Adrenal gland (tissue), 9 donors: ENCODE measurements at regions not wholly inside any gene's neighbourhood (a gene's known extent, or its start where the extent isn't known, plus 50 kb on each side); places are given as distances from the start of the nearest gene placed in this dataset.
A peak's percentile ranks its signal among the peaks of the same experiment; 100 is the strongest.

ENCODE experiments used
- DNase-seq, 7 donors: peaks; one replicate each; pipeline ENCODE4 v3.0.0-alpha.2; 2019 to 2020
- H3K27ac ChIP-seq, 5 donors: fragments of 200-600 bp; sonication (generic) in 4 of 5; 1 replicate in 3 of 5; 2 replicates in 2 of 5; pipeline versions ENCODE4 v1.5.1 to v1.8.0; 2016 to 2020; ENCODE audit warnings: mild to moderate bottlenecking in 1 of 5
- H3K27me3 ChIP-seq: fragments of 200-600 bp; 2 replicates; pipeline ENCODE4 v1.8.0; 2021
- H3K36me3 ChIP-seq, 2 donors: fragments of 200-600 bp; replicated peaks in 1 of 2; 1 replicate in 1 of 2; 2 replicates in 1 of 2; pipeline versions ENCODE4 v1.5.1 to v1.8.0; 2018 to 2022
- H3K4me1 ChIP-seq, 2 donors: fragments of 200-600 bp; replicated peaks in 1 of 2; 1 replicate in 1 of 2; 2 replicates in 1 of 2; pipeline versions ENCODE4 v1.5.1 to v1.8.0; 2018 to 2021
- H3K4me3 ChIP-seq, 4 donors: fragments of 200-600 bp; sonication (generic) in 3 of 4; one replicate each; pipeline ENCODE4 v1.5.1; 2016 to 2018
- H3K9me3 ChIP-seq, 3 donors: fragments of 200-600 bp; sonication (generic) in 1 of 3; replicated peaks in 1 of 3; 1 replicate in 2 of 3; 2 replicates in 1 of 3; pipeline versions ENCODE4 v1.5.1 to v1.8.0; 2016 to 2021
- POLR2A ChIP-seq, 2 donors: fragments of 450-650 bp; IDR thresholded peaks; one replicate each; pipeline ENCODE4 v1.6.1; 2017; ENCODE audit warnings: antibody characterized with exemption in 2 of 2, mild to moderate bottlenecking in 2 of 2, moderate library complexity in 1 of 2
- WGBS, 4 donors: extraction: QIAGEN DNeasy Blood & Tissue Kit in 2 of 4; methylation state at CpG; one replicate each; pipeline versions ENCODE4 v1.1.5 to v1.1.7; 2013 to 2017; 5-methylcytosine and 5-hydroxymethylcytosine counted together
- intact Hi-C, 2 donors: fragments of 100-400 bp; cut with DNase I; formaldehyde crosslinking; loops; one replicate each; pipeline versions ENCODE4 v1.14.1 to v1.15.0; 2022 to 2023
- TF ChIP-seq, protein P1 (sequence below), 6 experiments: fragments of 450-650 bp in 4 of 6; fragments of 200-600 bp in 2 of 6; sonication (generic) in 1 of 6; IDR thresholded peaks; 1 replicate in 5 of 6; 2 replicates in 1 of 6; pipeline versions ENCODE4 v1.5.1 to v1.8.0; 2016 to 2021; ENCODE audit warnings: antibody characterized with exemption in 6 of 6, mild to moderate bottlenecking in 2 of 6, moderate library complexity in 1 of 6
- donor health status: healthy with polysubstance abuse.
- donor health status: Bipolar disorder and iron deficiency.
- donor health status: DM: yes; HTN: yes; CAD: no.
- donor health status: DM: no; HTN: no; CAD: no.
- donor health status: DM: no; HTN: no; CAD: no.

DNA sequence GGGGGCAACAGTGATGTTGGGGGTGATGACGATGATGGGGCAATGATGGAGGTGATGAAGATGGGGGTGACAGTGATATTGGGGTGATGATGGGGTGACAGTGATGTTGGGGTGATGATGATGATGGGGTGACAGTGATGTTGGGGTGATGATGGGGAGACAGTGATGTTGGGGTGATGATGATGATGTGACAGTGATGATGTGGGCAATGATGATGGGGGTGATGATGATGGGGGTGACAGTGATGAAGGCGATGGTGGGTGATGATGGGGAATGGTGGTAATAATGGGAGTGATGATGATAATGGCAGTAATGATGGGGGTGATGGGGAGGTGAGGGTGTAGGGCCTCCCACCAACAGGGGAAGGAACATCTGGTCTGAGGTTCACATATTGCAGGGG lies 150.6 kb downstream of the ERMARD start:
- Histone ChIP-seq H3K36me3 (no peaks in the 10 kb centered on the region), H3K27ac (no peak overlapping the region), H3K9me3 (no peaks in the 10 kb centered on the region), H3K4me3 (no peak overlapping the region), H3K27me3 (no peaks in the 10 kb centered on the region), H3K4me1 (peaks cover 0 to 7% of the 10 kb centered on the region in 2 donors)
- intact Hi-C loops, result no loop called here
- no peak for DNase-seq
- TF ChIP-seq, protein P1, sequence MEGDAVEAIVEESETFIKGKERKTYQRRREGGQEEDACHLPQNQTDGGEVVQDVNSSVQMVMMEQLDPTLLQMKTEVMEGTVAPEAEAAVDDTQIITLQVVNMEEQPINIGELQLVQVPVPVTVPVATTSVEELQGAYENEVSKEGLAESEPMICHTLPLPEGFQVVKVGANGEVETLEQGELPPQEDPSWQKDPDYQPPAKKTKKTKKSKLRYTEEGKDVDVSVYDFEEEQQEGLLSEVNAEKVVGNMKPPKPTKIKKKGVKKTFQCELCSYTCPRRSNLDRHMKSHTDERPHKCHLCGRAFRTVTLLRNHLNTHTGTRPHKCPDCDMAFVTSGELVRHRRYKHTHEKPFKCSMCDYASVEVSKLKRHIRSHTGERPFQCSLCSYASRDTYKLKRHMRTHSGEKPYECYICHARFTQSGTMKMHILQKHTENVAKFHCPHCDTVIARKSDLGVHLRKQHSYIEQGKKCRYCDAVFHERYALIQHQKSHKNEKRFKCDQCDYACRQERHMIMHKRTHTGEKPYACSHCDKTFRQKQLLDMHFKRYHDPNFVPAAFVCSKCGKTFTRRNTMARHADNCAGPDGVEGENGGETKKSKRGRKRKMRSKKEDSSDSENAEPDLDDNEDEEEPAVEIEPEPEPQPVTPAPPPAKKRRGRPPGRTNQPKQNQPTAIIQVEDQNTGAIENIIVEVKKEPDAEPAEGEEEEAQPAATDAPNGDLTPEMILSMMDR (IDR thresholded peaks at IDR 0.05), result no peak
- no peak for TF ChIP-seq POLR2A (IDR thresholded peaks at IDR 0.05)
- 93 to 100% (median 97%) methylated on average over 2 of the region's 2 CpGs for WGBS, 4 donors

DNA sequence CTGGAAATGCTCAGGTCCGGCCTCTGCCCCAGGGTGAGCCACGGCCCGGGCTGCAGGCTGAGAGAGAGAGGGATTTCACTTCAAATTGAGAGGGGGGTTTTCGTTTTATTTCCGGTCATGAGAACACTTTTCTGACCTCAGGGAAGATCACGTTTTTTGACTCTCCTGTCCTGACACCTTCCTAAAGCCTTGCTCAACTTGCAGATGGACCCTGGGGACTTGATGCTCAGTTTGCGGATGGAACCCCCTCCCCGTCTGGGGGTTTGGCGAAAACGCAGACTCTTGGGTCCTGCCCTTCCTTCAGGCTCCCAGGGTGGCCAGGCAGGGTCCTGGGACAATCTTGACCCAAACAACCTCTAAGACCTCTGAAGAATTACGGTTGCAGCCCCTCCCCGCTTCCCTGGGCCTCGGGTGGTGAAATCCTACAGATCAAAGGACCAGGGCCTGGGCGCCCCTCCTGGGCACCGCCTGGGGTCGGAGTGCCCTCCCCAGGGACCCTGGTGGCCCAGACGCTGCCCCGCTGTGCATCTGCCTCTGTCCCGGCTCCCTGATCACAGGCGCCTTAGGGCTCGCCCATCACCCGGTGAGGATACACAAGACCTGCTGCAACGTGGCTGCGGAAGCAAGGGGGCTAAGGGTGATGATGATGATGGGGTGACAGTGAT lies 148.2 kb downstream of the ERMARD start:
- no peaks in the 10 kb centered on the region for H3K9me3 ChIP-seq
- H3K27me3 ChIP-seq, result no peaks in the 10 kb centered on the region
- intact Hi-C loops, result no loop called here
- 68 to 76% (median 72%) methylated on average over 14 to 24 of the region's 24 CpGs for WGBS, 4 donors
- no peak overlapping the region for H3K27ac ChIP-seq
- no peak for TF ChIP-seq POLR2A (IDR thresholded peaks at IDR 0.05)
- TF ChIP-seq, protein P1 (IDR thresholded peaks at IDR 0.05), result no peak
- H3K36me3 ChIP-seq, result no peaks in the 10 kb centered on the region
- no peaks in the 10 kb centered on the region for H3K4me1 ChIP-seq
- no peak overlapping the region for H3K4me3 ChIP-seq
- peak in 1 of 7 donors; percentile 27 for DNase-seq

DNA sequence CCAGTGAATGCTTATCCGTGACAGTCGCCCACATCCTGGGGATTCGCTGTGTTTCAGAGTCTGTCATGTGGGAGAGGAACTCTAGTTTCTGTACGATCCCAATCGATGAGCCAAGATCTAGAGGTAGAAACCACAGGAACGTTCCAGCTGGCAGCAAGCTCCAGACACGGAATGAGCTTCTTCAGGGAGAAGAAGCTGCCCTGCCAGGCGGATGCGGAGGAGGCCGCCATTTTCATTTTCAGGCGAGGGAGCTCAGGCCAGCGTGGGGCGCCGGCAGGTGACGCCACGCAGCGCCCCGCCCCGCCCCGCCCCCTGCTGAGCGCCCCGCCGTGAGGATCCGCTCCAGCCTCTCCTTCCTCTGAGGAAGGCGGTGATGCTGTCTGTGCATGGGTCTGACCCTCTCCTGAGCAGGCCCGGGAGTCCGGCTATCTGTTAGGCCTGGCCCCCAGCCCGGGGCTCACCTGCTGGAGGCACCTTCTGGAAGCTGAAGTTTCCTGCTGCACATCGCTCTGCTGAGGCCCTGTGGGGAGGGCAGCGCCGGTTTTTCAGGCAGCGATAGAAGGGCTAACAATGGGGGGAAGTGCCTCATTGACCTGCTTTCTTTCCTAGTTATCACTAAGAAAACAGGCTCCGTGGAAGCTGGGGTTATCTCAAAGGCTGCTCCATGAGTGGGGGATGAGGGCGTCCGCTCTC lies 147.5 kb downstream of the ERMARD start:
- no peaks in the 10 kb centered on the region for H3K27me3 ChIP-seq
- no peaks in the 10 kb centered on the region for H3K4me1 ChIP-seq
- H3K27ac ChIP-seq, result no peak overlapping the region
- no peaks in the 10 kb centered on the region for H3K36me3 ChIP-seq
- no peak overlapping the region for H3K4me3 ChIP-seq
- 74 to 85% (median 79%) methylated on average over 17 to 35 of the region's 35 CpGs for WGBS, 4 donors
- intact Hi-C loops, result no loop called here
- TF ChIP-seq, protein P1 (IDR thresholded peaks at IDR 0.05), result no peak
- TF ChIP-seq POLR2A (IDR thresholded peaks at IDR 0.05), result no peak
- DNase-seq, result peak in 3 of 7 donors; percentile 11 to 56 (median 23)
- H3K9me3 ChIP-seq, result no peaks in the 10 kb centered on the region

DNA sequence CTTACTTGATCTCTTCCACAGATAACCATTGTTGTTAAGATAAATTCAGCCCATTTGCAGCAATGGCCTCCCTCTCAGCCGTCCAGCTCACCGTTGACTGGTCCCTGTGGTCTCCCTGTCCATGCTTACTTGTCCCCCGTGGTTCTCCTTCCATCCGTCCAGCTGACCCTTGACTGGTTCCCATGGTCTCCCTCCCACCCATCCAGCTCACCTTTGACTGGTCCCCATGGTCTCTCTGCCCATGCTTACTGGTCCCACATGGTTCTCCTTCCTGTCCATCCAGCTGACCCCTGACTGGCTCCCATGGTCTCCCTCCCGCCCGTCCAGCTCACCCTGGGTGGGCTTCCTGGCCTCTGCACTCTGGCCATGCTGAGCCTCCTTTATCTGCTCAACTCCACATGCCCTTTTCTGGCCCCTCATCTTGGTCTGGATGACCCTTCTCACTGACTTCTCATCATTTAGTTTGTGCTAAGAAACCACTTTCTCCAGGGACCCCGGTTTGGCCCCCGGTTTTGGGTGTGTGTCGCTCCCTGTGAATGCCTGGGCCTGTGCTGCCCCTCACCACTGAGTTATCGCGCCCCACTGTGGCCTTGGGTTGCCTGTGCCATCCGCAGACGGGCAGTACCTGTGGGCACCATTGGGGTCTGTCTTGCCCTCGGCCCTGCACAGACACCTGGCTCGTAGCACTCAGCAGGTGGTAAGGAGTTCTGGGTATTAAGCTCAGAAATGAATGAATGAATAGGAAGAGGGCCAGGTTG lies 146.4 kb downstream of the ERMARD start:
- intact Hi-C loops, result no loop called here
- Histone ChIP-seq H3K36me3 (no peaks in the 10 kb centered on the region), H3K27me3 (no peaks in the 10 kb centered on the region), H3K9me3 (no peaks in the 10 kb centered on the region), H3K4me3 (no peak overlapping the region), H3K4me1 (no peaks in the 10 kb centered on the region), H3K27ac (no peak overlapping the region)
- TF ChIP-seq POLR2A (IDR thresholded peaks at IDR 0.05), result no peak
- TF ChIP-seq, protein P1 (IDR thresholded peaks at IDR 0.05), result no peak
- 85 to 94% (median 92%) methylated on average over 15 of the region's 15 CpGs for WGBS, 4 donors
- DNase-seq, result no peak
